ENCODE measurements at regions not wholly inside any gene's neighbourhood (a gene's known extent, or its start where the extent isn't known, plus 50 kb on each side); places are given as distances from the start of the nearest gene placed in this dataset.
"Not testable (repeated sequence)": the region's sequence is repeated elsewhere in the genome, so short reads cannot be mapped to it uniquely, and the experiment has no call there.

DNA sequence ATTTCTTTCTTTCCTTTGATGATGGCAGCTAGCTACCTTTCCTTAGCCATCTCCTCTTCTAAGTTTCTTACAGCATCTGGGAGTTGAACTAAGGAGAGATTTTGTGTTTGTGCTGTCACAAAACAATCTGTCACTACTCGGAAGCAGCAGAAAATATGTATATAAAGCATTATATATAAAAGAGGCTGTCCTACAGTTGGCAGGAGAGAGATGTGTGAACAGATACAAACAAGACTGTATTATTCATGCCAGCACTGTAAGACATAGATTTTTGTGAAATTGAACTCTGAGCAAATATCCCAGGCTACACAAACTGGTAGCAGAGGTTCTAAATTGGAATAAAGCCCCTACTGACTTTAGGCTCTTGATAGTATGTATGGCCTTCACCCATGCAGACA is 577.5 kb upstream of the NECTIN3 start:
- TF ChIP-seq, protein P1, sequence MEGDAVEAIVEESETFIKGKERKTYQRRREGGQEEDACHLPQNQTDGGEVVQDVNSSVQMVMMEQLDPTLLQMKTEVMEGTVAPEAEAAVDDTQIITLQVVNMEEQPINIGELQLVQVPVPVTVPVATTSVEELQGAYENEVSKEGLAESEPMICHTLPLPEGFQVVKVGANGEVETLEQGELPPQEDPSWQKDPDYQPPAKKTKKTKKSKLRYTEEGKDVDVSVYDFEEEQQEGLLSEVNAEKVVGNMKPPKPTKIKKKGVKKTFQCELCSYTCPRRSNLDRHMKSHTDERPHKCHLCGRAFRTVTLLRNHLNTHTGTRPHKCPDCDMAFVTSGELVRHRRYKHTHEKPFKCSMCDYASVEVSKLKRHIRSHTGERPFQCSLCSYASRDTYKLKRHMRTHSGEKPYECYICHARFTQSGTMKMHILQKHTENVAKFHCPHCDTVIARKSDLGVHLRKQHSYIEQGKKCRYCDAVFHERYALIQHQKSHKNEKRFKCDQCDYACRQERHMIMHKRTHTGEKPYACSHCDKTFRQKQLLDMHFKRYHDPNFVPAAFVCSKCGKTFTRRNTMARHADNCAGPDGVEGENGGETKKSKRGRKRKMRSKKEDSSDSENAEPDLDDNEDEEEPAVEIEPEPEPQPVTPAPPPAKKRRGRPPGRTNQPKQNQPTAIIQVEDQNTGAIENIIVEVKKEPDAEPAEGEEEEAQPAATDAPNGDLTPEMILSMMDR (conservative IDR thresholded peaks at IDR 0.05; ENCODE audit: low read length): no peak
- no peak overlapping the region for H3K4me3 ChIP-seq (ENCODE audit: low read length)
- DNase-seq (ENCODE audit: low read depth): no peak

DNA sequence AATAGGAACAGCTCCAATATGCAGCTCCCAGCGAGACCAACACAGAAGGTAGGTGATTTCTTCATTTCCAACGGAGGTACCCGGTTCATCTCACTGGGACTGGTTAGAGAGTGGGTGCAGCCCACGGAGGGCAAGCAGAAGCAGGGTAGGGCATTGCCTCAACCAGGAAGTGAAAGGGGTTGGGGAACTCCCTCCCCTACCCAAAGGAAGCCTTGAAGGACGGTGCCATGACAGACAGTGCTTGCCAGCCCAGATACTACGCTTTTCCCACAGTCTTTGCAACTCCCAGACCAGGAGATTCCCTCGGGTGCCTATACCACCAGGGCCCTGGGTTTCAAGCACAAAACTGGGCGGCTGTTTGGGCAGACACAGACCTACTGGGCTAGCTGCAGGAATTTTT is 576.9 kb upstream of the NECTIN3 start:
- TF ChIP-seq, protein P1 (conservative IDR thresholded peaks at IDR 0.05; ENCODE audit: low read length): no peak
- no peak overlapping the region for H3K4me3 ChIP-seq (ENCODE audit: low read length)
- no peak for DNase-seq (ENCODE audit: low read depth)

DNA sequence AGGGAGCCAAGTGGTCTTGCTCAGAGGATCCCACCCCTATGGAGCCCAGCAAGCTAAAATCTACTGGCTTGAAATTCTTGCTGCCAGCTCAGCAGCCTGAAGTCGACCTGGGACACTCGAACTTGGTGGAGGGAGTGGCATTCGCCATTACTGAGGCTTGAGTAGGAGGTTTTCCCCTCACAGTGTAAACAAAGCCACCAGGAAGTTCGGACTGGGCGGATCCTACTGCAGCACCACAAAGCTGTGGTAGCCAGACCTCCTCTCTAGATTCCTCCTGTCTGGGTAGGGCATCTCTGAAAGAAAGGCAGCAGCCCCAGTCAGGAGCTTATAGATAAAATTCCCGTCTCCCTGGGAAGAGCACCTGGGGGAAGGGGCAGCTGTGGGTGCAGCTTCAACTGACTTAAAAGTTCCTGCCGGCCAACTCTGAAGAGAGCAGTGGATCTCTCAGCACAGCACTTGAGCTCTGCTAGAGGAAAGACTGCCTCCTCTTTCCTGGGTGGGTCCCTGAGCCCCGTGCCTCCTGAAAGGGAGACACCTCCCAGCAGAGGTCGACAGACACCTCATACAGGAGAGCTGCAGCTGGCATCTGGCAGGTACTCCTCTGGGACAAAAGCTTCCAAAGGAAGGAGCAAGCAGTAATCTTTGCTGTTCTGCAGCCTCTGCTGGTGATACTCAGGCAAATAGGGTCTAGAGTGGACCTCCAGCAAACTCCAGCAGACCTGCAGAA is 576.3 kb upstream of the NECTIN3 start:
- no peak for DNase-seq (ENCODE audit: low read depth)
- TF ChIP-seq, protein P1 (conservative IDR thresholded peaks at IDR 0.05; ENCODE audit: low read length): no peak
- H3K4me3 ChIP-seq (ENCODE audit: low read length): no peak overlapping the region

DNA sequence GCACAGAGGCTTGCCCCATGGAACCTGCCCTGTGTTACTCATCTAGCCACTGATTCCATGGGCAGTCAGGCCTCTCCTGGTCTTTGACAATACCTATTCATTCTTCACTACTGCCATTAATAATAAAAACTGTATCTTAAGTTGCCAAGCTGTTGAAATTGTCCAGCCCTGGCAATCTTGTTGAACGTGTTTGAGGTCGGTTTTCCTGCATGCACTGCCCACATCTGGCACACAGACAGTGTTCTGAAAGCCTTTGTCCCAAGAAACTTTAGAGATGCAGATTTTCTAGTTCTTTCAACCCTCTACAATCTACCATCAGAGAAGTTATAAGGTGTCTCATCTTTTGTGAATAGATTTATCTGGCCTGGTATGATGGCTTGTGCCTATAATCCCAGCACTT is 567.2 kb upstream of the NECTIN3 start:
- TF ChIP-seq, protein P1 (conservative IDR thresholded peaks at IDR 0.05; ENCODE audit: low read length): no peak
- peak; percentile 64 for DNase-seq (ENCODE audit: low read depth)
- no peak overlapping the region for H3K4me3 ChIP-seq (ENCODE audit: low read length)

DNA sequence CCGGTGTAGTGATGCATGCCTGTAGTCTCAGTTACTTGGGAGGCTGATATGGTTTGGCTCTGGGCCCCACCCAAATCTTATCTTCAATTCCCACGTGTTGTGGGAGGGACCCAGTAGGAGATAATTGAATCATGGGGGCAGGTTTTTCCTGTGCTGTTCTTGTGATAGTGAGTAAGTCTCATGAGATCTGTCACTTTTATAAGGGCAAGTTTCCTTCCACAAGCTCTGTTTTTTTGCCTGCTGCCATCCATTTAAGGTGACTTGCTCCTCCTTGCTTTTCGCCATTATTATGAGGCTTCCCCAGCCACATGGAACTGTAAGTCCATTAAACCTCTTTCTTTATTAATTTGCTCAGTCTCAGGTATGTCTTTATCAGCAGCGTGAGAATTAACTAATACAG is 566.7 kb upstream of the NECTIN3 start:
- no peak for DNase-seq (ENCODE audit: low read depth)
- TF ChIP-seq, protein P1 (conservative IDR thresholded peaks at IDR 0.05; ENCODE audit: low read length): no peak

DNA sequence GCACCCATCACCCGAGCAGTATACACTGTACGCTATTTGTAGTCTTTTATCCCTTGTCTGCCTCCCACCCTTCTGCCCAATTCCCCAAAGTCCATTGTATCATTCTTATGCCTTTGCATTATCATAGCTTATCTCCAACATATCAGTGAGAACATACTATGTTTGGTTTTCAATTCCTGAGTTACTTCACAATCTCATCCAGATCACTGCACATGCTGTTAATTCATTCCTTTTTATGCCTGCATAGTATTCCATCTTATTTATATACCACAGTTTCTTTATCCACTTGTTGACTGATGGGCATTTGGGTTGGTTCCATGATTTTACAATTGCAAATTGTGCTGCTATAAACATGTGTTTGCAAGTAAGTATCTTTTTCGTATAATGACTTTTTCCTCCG is 564.7 kb upstream of the NECTIN3 start:
- TF ChIP-seq, protein P1 (conservative IDR thresholded peaks at IDR 0.05; ENCODE audit: low read length): no peak
- DNase-seq (ENCODE audit: low read depth): no peak
- no peak overlapping the region for H3K4me3 ChIP-seq (ENCODE audit: low read length)

More for the DNA sequence above, 566.7 kb upstream of the NECTIN3 start:
- no peak overlapping the region for H3K4me3 ChIP-seq (ENCODE audit: low read length)

DNA sequence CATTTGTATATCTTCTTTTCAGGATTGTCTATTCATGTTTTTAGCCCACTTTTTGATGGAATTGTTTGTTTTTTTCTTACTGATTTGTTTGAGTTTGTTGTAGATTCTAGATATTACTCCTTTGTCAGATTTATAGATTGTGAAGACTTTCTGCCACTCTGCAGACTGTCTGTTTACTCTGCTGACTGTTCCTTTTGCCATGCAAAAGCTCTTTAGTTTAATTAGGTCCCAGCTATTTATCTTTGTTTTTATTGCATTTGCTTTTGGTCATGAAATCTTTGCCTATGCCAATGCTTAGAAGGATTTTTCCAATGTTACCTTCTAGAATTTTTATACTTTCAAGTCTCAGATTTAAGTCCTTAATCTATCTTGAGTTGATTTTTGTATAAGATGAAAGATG is 564.0 kb upstream of the NECTIN3 start:
- DNase-seq (ENCODE audit: low read depth); H3K4me3 ChIP-seq (ENCODE audit: low read length): not testable (repeated sequence)
